HCT116 (cell line): ENCODE measurements at regions not wholly inside any gene's neighbourhood (a gene's known extent, or its start where the extent isn't known, plus 50 kb on each side); places are given as distances from the start of the nearest gene placed in this dataset.

Experiments used
- ATAC-seq: fragments of 200-7000 bp; cut with Tn5 transposase; 2 replicates; pipeline ENCODE4 v1.9.1; 2020; ENCODE audit warnings: mild to moderate bottlenecking, moderate library complexity
- BruUV-seq: library from RNA; stranded (reverse); fragments of 400-500 nt; replicated peaks from 2 replicates; lab custom pipeline; 2021; lab: Mats Ljungman, UMichigan
- CTCF ChIA-PET: fragments of 300-600 bp; sonication (Branson Sonifier 250); formaldehyde crosslinking; loops from one replicate; lab custom pipeline; 2021; ENCODE audit warnings: antibody characterized with exemption; lab: Charles Lee
- POLR2A ChIA-PET: fragments of 300-600, 350-600 bp; sonication (Branson Sonifier 250); formaldehyde crosslinking; loops from one replicate; lab custom pipeline; 2021; ENCODE audit warnings: antibody characterized with exemption; lab: Charles Lee
- RAD21 ChIA-PET, 2 experiments: fragments of 300-600 bp; sonication (Branson Sonifier 250); formaldehyde crosslinking; loops; one replicate each; lab custom pipeline; 2023; ENCODE audit warnings: low total read pairs in 2 of 2; ENCODE audit not compliant: uncharacterized antibody in 2 of 2, unreplicated experiment in 2 of 2, low non-redundant PET in 1 of 2; lab: Charles Lee
- DNase-seq: peaks from one replicate; pipeline ENCODE4 v3.0.0-alpha.2; 2010; ENCODE audit warnings: low read depth, low spot score
- H2AFZ ChIP-seq: fragments of 200-600 bp; shearing (Covaris generic), sonication (generic); 2 replicates; pipeline ENCODE4 v1.6.1; 2017; ENCODE audit warnings: low read depth, mixed run types, mixed read lengths, antibody characterized with exemption, low read length; ENCODE audit not compliant: poor library complexity, severe bottlenecking
- H3K27ac ChIP-seq: 2 replicates; pipeline ENCODE4 v1.5.1; 2012; ENCODE audit warnings: low read depth, low read length
- H3K27me3 ChIP-seq: fragments of 200-600 bp; sonication (generic); 2 replicates; pipeline ENCODE4 v1.6.1; 2016; ENCODE audit warnings: mixed run types, low read length, mixed read lengths; ENCODE audit not compliant: insufficient read depth
- H3K36me3 ChIP-seq, 2 experiments: fragments of 200-500 bp in 1 of 2; fragments of 200-600 bp in 1 of 2; sonication (Bioruptor generic) in 1 of 2; sonication (generic) in 1 of 2; 2 replicates each; pipeline versions ENCODE4 v1.5.1 to v1.6.1; 2014 to 2016; ENCODE audit warnings: low read length in 2 of 2, inconsistent platforms in 1 of 2, mixed read lengths in 1 of 2, mixed run types in 1 of 2; ENCODE audit not compliant: insufficient read depth in 2 of 2, control insufficient read depth in 1 of 2
- H3K4me1 ChIP-seq, 2 experiments: fragments of 200-600 bp in 1 of 2; sonication (generic) in 1 of 2; 2 replicates each; pipeline versions ENCODE4 v1.5.1 to v1.6.1; 2012 to 2017; ENCODE audit warnings: low read length in 2 of 2, inconsistent platforms in 1 of 2, mild to moderate bottlenecking in 1 of 2, mixed read lengths in 1 of 2, mixed run types in 1 of 2, moderate library complexity in 1 of 2; ENCODE audit not compliant: insufficient read depth in 2 of 2, control insufficient read depth in 1 of 2
- H3K4me2 ChIP-seq: fragments of 200-600 bp; sonication (generic); 2 replicates; pipeline ENCODE4 v1.6.1; 2017; ENCODE audit warnings: mixed run types, low read length, mixed read lengths
- H3K4me3 ChIP-seq, 2 experiments: fragments of 200-600 bp in 1 of 2; sonication (generic) in 1 of 2; replicated peaks in 1 of 2; 2 replicates each; pipeline ENCODE4 v1.5.1; 2011 to 2016; ENCODE audit warnings: low read length in 2 of 2, control low read depth in 1 of 2, low read depth in 1 of 2, mild to moderate bottlenecking in 1 of 2, mixed read lengths in 1 of 2, mixed run types in 1 of 2
- H3K79me2 ChIP-seq: fragments of 200-600 bp; sonication (generic); 2 replicates; pipeline ENCODE4 v1.6.1; 2017; ENCODE audit warnings: mild to moderate bottlenecking, mixed run types, low read length, moderate library complexity, mixed read lengths; ENCODE audit not compliant: insufficient read depth
- H3K9ac ChIP-seq: fragments of 200-600 bp; sonication (generic); 2 replicates; pipeline ENCODE4 v1.6.1; 2016; ENCODE audit warnings: low read length, mixed read lengths
- H3K9me2 ChIP-seq: fragments of 200-600 bp; sonication (generic), shearing (Covaris generic); 2 replicates; pipeline ENCODE4 v1.6.1; 2017; ENCODE audit warnings: mixed run types, mild to moderate bottlenecking, moderate library complexity; ENCODE audit not compliant: insufficient read depth
- H3K9me3 ChIP-seq, 2 experiments: fragments of 200-500 bp in 1 of 2; fragments of 200-600 bp in 1 of 2; sonication (Bioruptor generic) in 1 of 2; sonication (generic) in 1 of 2; 2 replicates each; pipeline ENCODE4 v1.6.1; 2014 to 2017; ENCODE audit warnings: low read length in 2 of 2, mixed read lengths in 2 of 2, inconsistent platforms in 1 of 2, low read depth in 1 of 2, mild to moderate bottlenecking in 1 of 2, mixed run types in 1 of 2, moderate library complexity in 1 of 2; ENCODE audit not compliant: control insufficient read depth in 1 of 2, insufficient read depth in 1 of 2
- H4K20me1 ChIP-seq: fragments of 200-600 bp; sonication (generic), shearing (Covaris generic); 2 replicates; pipeline ENCODE4 v1.6.1; 2017; ENCODE audit warnings: mixed run types, mild to moderate bottlenecking, moderate library complexity; ENCODE audit not compliant: insufficient read depth
- EGR1 ChIP-seq: IDR thresholded peaks from 2 replicates; pipeline ENCODE4 v1.6.1; 2012; ENCODE audit warnings: low read depth
- ELF1 ChIP-seq: IDR thresholded peaks from 2 replicates; pipeline ENCODE4 v1.6.1; 2012; ENCODE audit warnings: low read depth, borderline replicate concordance
- POLR2AphosphoS5 ChIP-seq: IDR thresholded peaks from 2 replicates; pipeline ENCODE4 v1.6.1; 2011; ENCODE audit warnings: mild to moderate bottlenecking, low read depth, low read length, moderate library complexity
- RAD21 ChIP-seq: IDR thresholded peaks from 2 replicates; pipeline ENCODE4 v1.6.1; 2012; ENCODE audit warnings: low read depth, mild to moderate bottlenecking
- SIN3A ChIP-seq: IDR thresholded peaks from 2 replicates; pipeline ENCODE4 v1.6.1; 2012; ENCODE audit warnings: low read depth
- SP1 ChIP-seq: IDR thresholded peaks from 2 replicates; pipeline ENCODE4 v1.6.1; 2012; ENCODE audit warnings: low read depth
- SRF ChIP-seq: IDR thresholded peaks from 2 replicates; pipeline ENCODE4 v1.6.1; 2012; ENCODE audit warnings: low read depth
- ZBTB33 ChIP-seq: IDR thresholded peaks from 2 replicates; pipeline ENCODE4 v1.6.1; 2011; ENCODE audit warnings: mild to moderate bottlenecking, low read length, moderate library complexity; ENCODE audit not compliant: insufficient replicate concordance; ENCODE audit errors: extremely low read depth
- intact Hi-C: fragments of 100-400 bp; cut with micrococcal nuclease; formaldehyde crosslinking; loops from 2 replicates; pipeline ENCODE4 v1.10.0; 2022

DNA sequence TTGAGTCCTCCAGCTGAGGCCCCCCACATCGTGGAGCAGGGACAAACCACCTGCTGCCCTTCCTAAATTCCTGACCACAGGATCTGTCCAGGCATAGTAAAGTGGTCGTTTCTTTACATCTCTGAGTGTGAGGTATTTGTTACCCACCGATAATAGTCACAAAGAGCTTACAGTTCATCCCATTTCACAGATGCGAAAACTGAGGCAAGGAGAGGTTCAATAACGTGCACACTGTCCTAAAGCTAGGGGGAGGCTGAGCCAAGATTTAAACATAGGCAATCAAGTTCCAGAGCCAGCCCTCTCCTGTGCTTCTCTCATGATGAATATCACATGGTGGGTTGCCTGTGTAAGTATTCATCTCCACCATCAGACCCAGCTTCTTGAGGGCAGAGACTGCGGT, 135.4 kb downstream of the CCT6B start (continued):
- TF ChIP-seq SIN3A = no peak
- TF ChIP-seq ELF1 = no peak
- no peak for TF ChIP-seq RAD21
- TF ChIP-seq SRF = no peak
- no peak for TF ChIP-seq ZBTB33

DNA sequence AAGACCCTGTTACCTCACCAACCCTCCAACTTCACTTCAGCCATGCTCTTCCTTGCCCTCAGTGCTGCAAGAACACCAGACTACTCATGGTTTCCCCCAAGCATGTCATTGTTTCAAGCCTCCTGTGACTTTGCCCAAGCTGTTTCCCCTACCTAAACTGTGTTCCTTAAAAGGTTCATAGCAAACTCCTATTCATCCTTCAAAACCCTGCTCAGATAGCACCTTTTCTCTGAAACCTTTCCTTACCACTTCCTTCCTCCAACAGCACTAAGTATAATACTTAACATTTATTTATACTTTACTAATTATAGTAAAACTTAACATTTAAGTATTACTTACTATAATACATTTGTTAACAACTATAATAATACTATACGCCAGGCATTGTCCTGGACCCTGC, 136.2 kb downstream of the CCT6B start:
- DNase-seq (no peak), ATAC-seq (no peak)
- H3K79me2 ChIP-seq = no peaks in the 10 kb centered on the region

More for the DNA sequence above, 136.2 kb downstream of the CCT6B start:
- ChIA-PET POLR2A (no interaction called here), CTCF (no interaction called here), RAD21 (no interaction called here)
- Histone ChIP-seq H3K9me3 (no peaks in the 10 kb centered on the region), H3K9me2 (no peaks in the 10 kb centered on the region), H4K20me1 (no peaks in the 10 kb centered on the region), H3K27ac (no peak overlapping the region), H3K27me3 (peaks cover 40% of the 10 kb centered on the region), H3K4me3 (no peak overlapping the region), H2AFZ (no peak overlapping the region), H3K9ac (no peak overlapping the region), H3K4me2 (no peak overlapping the region), H3K4me1 (peaks cover 7% of the 10 kb centered on the region in 2 experiments; a peak in 3 of 4 replicates), H3K36me3 (no peaks in the 10 kb centered on the region)
- intact Hi-C loops = no loop called here
- no TSS peak for BruUV-seq
- TF ChIP-seq SIN3A (no peak), SP1 (no peak), EGR1 (no peak), POLR2AphosphoS5 (no peak)
